Fibroblast of skin of abdomen (primary cell): ENCODE measurements at regions not wholly inside any gene's neighbourhood (a gene's known extent, or its start where the extent isn't known, plus 50 kb on each side); places are given as distances from the start of the nearest gene placed in this dataset.
"Not testable (repeated sequence)": the region's sequence is repeated elsewhere in the genome, so short reads cannot be mapped to it uniquely, and the experiment has no call there.

Experiments used
- DNase-seq: peaks from one replicate; pipeline ENCODE4 v3.0.0-alpha.2; 2013

DNA sequence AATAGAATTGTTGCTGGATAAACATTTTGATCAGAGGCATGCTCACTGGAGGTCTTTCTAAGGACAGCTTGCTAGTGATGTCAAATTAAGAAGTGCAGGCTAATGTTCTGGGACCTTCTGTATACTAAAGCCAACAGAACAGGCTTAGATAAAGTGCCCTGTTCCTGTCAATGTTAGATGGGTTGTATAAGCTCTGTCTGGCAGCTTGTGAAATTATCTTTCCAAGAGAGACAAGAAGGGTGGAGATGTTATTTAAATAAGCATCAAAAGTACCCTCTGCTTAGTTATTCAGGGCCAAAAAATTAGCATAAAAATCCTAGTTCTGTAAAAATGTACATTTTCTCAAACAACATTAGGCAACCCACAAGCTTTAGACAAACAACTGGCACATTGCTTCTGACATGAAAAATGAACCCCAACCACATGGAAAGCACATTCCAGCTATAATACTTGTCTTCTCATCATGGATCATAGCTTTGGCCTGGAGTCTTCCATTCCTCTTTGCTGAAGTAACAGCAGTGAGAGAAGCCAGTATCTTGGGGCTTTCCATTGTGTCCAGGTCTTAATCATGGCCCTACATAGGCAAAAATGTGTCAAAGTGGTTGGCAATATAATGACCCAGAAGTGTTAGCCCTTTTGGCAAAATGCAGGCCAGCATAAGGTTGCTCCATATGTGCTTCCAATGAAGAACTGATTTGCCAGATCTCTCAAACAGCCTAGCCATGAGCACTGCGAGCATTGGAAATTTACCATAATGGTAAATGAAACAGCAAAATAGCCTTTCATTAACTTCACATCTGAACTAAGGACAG lies 478.1 kb upstream of the ZNF804A start:
- DNase-seq = peak; percentile 1

DNA sequence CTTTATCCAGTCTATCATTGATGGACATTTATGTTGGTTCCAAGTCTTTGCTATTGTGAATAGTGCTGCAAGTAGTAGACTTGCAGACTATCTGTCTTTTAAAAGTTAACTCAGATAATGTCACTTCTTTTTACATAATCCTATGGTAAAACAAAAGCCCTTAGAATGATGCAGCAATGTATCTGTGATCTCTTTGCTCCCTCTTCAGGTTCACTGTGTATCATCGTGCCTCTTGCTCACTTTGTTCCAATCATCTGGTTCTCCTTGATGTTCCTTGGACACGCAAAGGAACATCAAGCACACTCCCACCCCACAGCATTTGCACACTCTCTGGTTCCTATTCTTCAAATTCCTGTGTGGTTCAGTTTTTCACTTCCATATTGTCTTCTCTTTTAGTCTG lies 472.5 kb upstream of the ZNF804A start:
- DNase-seq = no peak

DNA sequence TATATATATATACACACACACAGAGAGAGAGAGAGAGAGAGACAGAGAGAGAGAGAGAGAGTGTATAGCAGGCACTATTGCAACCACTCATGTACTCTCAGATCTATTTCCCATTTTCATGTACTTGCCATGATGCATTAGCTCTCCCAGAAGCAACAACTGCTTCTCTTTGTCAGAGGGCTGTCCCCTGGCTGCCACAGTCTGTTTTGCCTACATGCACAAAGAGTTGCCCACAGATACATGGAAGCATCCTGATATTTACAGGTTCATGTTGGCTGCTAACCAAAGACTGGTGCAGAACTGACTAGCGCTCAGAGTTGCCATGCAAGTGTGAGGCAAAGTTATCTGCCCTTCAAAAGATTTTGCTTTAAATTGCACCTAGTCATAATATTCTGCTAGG lies 469.3 kb upstream of the ZNF804A start:
- DNase-seq = no peak

DNA sequence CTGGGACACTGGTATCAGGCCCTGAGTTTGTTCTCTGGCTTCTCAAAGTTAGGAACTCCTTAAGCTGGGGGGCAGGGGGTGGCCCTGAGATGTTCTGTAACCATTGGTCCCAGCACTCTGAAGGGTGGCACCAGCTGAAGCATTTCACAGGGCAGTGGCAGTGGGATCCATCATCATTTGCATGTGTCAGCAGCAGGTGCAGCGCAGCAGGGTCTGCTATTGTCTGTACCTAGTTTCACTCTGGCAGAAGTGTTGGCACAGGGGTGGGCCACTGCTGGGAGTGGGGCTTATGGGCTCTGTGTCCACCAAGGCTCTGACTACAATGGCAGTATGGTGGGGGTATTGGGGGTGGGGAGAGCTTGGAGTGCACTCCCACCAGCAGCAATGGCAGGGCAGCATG lies 460.4 kb upstream of the ZNF804A start:
- no peak for DNase-seq

DNA sequence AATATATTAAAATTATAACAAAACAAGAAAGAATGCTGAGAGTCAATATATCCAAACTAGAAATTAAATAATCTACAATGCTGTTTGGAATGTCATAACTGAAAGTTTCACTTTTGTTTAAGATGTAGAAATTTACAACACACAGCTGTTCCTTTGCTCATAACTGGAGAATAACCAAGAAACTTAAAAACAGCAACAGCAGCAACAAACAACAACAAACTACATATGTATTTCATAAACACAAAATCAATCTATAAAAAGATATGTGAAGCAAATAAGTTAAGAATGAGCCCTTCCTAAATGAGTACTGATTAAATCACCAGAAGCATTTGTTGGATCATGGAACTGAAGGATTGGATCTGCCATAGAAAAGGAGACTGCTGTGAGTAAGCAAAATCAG lies 456.5 kb upstream of the ZNF804A start:
- DNase-seq = no peak

GRCh38 chr2:184154438-184154837 lies 443.9 kb upstream of the ZNF804A start:
- peak; percentile 79 for DNase-seq

DNA sequence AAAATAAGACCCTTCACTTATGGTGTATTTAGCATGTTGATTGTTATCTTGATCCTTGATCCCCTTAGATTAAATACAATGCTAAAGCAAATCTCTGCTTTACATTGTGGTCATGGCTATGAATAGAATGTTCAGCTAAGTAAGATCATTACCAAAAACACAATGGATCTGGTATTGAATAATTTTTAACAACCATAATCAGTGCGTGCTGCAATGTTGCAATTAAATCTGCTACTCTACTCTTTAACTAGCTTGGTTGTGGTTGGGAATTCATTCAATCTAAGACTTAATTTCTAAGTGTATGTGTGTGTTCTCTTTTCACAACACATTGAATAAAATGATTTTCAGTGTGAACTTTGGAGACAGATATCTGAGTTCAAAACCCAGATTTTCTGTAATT lies 442.5 kb upstream of the ZNF804A start:
- DNase-seq = no peak

DNA sequence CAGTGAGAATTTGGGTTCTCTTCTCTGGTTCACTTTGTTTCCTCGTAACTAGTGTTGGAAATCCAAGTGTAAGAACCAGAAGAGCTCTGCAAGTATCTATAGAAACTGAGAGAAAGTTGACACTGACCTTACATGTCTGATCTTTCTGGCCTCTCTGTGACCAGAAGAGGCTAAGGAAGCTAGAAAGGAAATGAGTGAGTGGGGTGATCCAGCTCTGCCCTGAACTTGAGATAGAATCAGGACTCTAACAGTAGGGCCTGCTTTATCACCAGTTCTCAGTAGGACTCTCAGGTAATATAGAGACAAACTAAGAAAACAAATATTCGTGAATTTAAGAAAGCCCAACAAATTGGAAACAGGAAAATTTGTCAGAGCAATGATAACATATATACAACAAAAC lies 441.2 kb upstream of the ZNF804A start:
- no peak for DNase-seq

DNA sequence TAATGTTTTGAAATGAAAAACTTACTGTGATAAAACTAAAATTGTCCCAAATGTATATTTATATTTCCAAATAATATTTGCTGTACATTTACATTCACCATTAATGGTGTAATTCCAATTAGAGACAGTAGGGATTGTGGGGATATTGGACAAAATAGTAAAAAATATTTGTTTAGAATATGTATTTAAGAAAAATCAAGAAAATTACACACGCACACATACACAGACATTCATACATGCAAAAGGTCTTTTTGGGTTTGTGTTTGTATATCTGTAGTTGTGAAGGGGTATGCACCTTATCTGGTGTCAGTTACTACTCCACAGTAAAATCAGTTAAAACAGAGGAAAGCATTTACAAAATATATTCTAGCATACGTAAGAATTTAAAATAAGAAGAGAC lies 435.9 kb upstream of the ZNF804A start:
- no peak for DNase-seq

DNA sequence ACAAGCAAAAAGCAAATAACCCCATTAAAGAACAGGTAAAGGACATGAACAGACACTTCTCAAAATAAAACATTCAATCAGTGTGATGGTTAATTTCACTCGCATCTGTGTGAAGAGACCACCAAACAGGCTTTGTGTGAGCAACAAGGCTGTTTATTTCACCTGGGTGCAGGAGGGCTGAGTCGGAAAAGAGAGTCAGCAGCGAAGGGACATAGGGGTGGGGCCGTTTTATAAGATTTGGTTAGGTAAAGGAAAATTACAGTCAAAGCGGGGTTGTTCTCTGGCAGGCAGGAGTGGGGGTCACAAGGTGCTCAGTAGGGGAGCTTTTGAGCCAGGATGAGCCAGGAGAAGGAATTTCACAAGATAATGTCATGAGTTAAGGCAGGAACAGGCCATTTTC lies 429.5 kb upstream of the ZNF804A start:
- not testable (repeated sequence) for DNase-seq

DNA sequence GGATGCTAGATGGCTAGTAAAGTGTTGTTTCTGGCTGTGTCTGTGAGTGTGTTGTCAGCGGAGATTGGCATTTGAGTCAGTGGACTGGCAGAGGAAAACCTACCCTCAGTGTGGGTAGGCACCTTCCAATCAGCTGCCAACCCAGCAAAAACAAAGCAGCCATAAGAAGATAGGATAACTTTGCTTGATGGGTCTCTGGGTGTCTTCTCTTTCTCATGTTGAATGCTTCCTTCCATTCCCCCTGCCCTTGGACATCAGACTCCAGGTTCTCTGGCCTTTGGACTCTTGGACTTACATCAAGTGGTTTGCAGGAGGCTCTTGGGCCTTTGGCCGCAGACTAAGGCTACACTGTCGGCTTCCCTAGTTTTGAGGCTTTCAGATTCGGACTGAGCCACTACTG lies 429.0 kb upstream of the ZNF804A start:
- DNase-seq = no peak

- DNase-seq = no peak
These were observed 423.7 kb upstream of the ZNF804A start for GRCh38 chr2:184174493-184175104.

GRCh38 chr2:184178229-184178628 lies 420.1 kb upstream of the ZNF804A start:
- peak; percentile 26 for DNase-seq

GRCh38 chr2:184186436-184186835 lies 411.9 kb upstream of the ZNF804A start:
- no peak for DNase-seq

GRCh38 chr2:184187421-184187971 lies 410.8 kb upstream of the ZNF804A start:
- DNase-seq = no peak

DNA sequence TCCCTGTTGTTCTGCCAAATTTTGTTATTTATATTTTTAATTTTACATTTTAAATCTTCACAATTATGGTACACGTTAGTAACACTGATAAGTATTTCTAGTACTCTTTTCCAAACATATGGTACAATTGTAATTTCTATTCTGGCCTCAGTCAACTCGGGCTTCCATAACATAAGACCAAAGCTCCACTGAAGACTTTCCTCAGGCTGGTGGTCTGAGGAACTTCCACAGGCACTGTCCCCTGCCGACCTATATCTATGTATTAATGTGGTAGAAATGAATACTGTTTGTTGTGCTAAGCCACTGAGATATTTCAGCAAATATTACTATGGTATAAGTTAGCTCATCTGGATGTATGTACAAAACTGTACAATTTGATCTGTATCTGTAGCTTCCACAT lies 407.6 kb upstream of the ZNF804A start:
- no peak for DNase-seq

GRCh38 chr2:184192649-184193048 lies 405.7 kb upstream of the ZNF804A start:
- DNase-seq = no peak

GRCh38 chr2:184197413-184197812 lies 400.9 kb upstream of the ZNF804A start:
- no peak for DNase-seq

GRCh38 chr2:184198791-184199190 lies 399.5 kb upstream of the ZNF804A start:
- not testable (repeated sequence) for DNase-seq

- DNase-seq = no peak
These were observed 399.1 kb upstream of the ZNF804A start for GRCh38 chr2:184199274-184199673.

- no peak for DNase-seq
These were observed 397.1 kb upstream of the ZNF804A start for GRCh38 chr2:184201246-184201645.

DNA sequence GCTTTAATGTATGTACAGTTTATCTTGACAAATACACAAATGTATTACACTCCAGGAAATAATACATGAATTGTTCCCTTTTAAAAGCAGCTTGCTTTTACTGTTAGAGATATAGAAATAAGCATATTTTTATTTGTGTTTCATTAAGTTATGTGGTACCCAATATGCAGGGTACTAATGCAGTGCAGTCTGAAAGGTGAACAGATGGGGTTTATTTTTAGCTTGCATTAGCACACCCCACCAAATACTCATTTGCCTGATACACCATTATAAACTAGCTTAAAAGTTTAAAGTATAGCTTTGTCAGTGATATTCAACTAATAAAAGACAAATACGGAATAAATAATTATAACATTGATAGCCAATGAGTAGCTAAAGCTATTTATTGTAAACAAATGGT lies 394.7 kb upstream of the ZNF804A start:
- no peak for DNase-seq

- no peak for DNase-seq
These were observed 393.2 kb upstream of the ZNF804A start for GRCh38 chr2:184205048-184205596.

- DNase-seq = no peak
These were observed 392.3 kb upstream of the ZNF804A start for GRCh38 chr2:184206045-184206444.
